ENCODE measurements at regions not wholly inside any gene's neighbourhood (a gene's known extent, or its start where the extent isn't known, plus 50 kb on each side); places are given as distances from the start of the nearest gene placed in this dataset.
"Not testable (repeated sequence)": the region's sequence is repeated elsewhere in the genome, so short reads cannot be mapped to it uniquely, and the experiment has no call there.

GRCh38 chr2:111420074-111420473 lies 299.4 kb downstream of the BCL2L11 start:
- CTCF ChIA-PET; H3K9me3 Mint-ChIP-seq (ENCODE audit: low read depth, unreplicated experiment): not testable (repeated sequence)

GRCh38 chr2:111420835-111421234 lies 300.1 kb downstream of the BCL2L11 start:
- H3K4me1 Mint-ChIP-seq (ENCODE audit: low read depth, unreplicated experiment); intact Hi-C loops (cut with micrococcal nuclease; ENCODE audit: unreplicated experiment); DNase-seq; BruUV-seq (replicated peaks); H3K27me3 Mint-ChIP-seq (ENCODE audit: unreplicated experiment); H3K9me3 Mint-ChIP-seq (ENCODE audit: low read depth, unreplicated experiment); CTCF ChIA-PET; H3K36me3 Mint-ChIP-seq (ENCODE audit: insufficient read depth, unreplicated experiment); H3K4me3 Mint-ChIP-seq (ENCODE audit: low read depth, unreplicated experiment); H3K27ac Mint-ChIP-seq (ENCODE audit: unreplicated experiment): not testable (repeated sequence)

More at GRCh38 chr2:111420074-111420473, 299.4 kb downstream of the BCL2L11 start:
- H3K27me3 Mint-ChIP-seq (ENCODE audit: unreplicated experiment); DNase-seq; H3K36me3 Mint-ChIP-seq (ENCODE audit: insufficient read depth, unreplicated experiment); H3K4me1 Mint-ChIP-seq (ENCODE audit: low read depth, unreplicated experiment); intact Hi-C loops (cut with micrococcal nuclease; ENCODE audit: unreplicated experiment); H3K27ac Mint-ChIP-seq (ENCODE audit: unreplicated experiment); H3K4me3 Mint-ChIP-seq (ENCODE audit: low read depth, unreplicated experiment); BruUV-seq (replicated peaks): not testable (repeated sequence)

- H3K4me3 Mint-ChIP-seq (ENCODE audit: low read depth, unreplicated experiment); H3K9me3 Mint-ChIP-seq (ENCODE audit: low read depth, unreplicated experiment); CTCF ChIA-PET; DNase-seq; H3K36me3 Mint-ChIP-seq (ENCODE audit: insufficient read depth, unreplicated experiment); intact Hi-C loops (cut with micrococcal nuclease; ENCODE audit: unreplicated experiment); H3K27ac Mint-ChIP-seq (ENCODE audit: unreplicated experiment); BruUV-seq (replicated peaks); H3K27me3 Mint-ChIP-seq (ENCODE audit: unreplicated experiment); H3K4me1 Mint-ChIP-seq (ENCODE audit: low read depth, unreplicated experiment): not testable (repeated sequence)
Observed at GRCh38 chr2:111421949-111422348, 301.2 kb downstream of the BCL2L11 start.

- CTCF ChIA-PET; H3K27me3 Mint-ChIP-seq (ENCODE audit: unreplicated experiment); H3K4me1 Mint-ChIP-seq (ENCODE audit: low read depth, unreplicated experiment); H3K36me3 Mint-ChIP-seq (ENCODE audit: insufficient read depth, unreplicated experiment); intact Hi-C loops (cut with micrococcal nuclease; ENCODE audit: unreplicated experiment); H3K9me3 Mint-ChIP-seq (ENCODE audit: low read depth, unreplicated experiment); H3K4me3 Mint-ChIP-seq (ENCODE audit: low read depth, unreplicated experiment); DNase-seq; H3K27ac Mint-ChIP-seq (ENCODE audit: unreplicated experiment); BruUV-seq (replicated peaks): not testable (repeated sequence)
Observed at GRCh38 chr2:111422562-111422961, 301.8 kb downstream of the BCL2L11 start.

GRCh38 chr2:111423184-111423583 lies 302.5 kb downstream of the BCL2L11 start:
- H3K27me3 Mint-ChIP-seq (ENCODE audit: unreplicated experiment); H3K4me3 Mint-ChIP-seq (ENCODE audit: low read depth, unreplicated experiment); H3K4me1 Mint-ChIP-seq (ENCODE audit: low read depth, unreplicated experiment); H3K9me3 Mint-ChIP-seq (ENCODE audit: low read depth, unreplicated experiment); CTCF ChIA-PET; DNase-seq; H3K27ac Mint-ChIP-seq (ENCODE audit: unreplicated experiment); BruUV-seq (replicated peaks); intact Hi-C loops (cut with micrococcal nuclease; ENCODE audit: unreplicated experiment); H3K36me3 Mint-ChIP-seq (ENCODE audit: insufficient read depth, unreplicated experiment): not testable (repeated sequence)

- H3K9me3 Mint-ChIP-seq (ENCODE audit: low read depth, unreplicated experiment); H3K27ac Mint-ChIP-seq (ENCODE audit: unreplicated experiment); CTCF ChIA-PET; H3K27me3 Mint-ChIP-seq (ENCODE audit: unreplicated experiment); intact Hi-C loops (cut with micrococcal nuclease; ENCODE audit: unreplicated experiment); H3K36me3 Mint-ChIP-seq (ENCODE audit: insufficient read depth, unreplicated experiment); H3K4me1 Mint-ChIP-seq (ENCODE audit: low read depth, unreplicated experiment); DNase-seq; H3K4me3 Mint-ChIP-seq (ENCODE audit: low read depth, unreplicated experiment); BruUV-seq (replicated peaks): not testable (repeated sequence)
Observed at GRCh38 chr2:111424176-111424575, 303.5 kb downstream of the BCL2L11 start.

GRCh38 chr2:111424851-111425309 lies 304.2 kb downstream of the BCL2L11 start:
- H3K9me3 Mint-ChIP-seq (ENCODE audit: low read depth, unreplicated experiment); H3K4me3 Mint-ChIP-seq (ENCODE audit: low read depth, unreplicated experiment); H3K4me1 Mint-ChIP-seq (ENCODE audit: low read depth, unreplicated experiment); intact Hi-C loops (cut with micrococcal nuclease; ENCODE audit: unreplicated experiment); CTCF ChIA-PET; H3K27me3 Mint-ChIP-seq (ENCODE audit: unreplicated experiment); H3K27ac Mint-ChIP-seq (ENCODE audit: unreplicated experiment); H3K36me3 Mint-ChIP-seq (ENCODE audit: insufficient read depth, unreplicated experiment); DNase-seq: not testable (repeated sequence)
- TSS peak; percentile 29 for BruUV-seq (replicated peaks)

GRCh38 chr2:111425789-111426201 lies 305.1 kb downstream of the BCL2L11 start:
- H3K9me3 Mint-ChIP-seq (ENCODE audit: low read depth, unreplicated experiment); H3K36me3 Mint-ChIP-seq (ENCODE audit: insufficient read depth, unreplicated experiment); BruUV-seq (replicated peaks); H3K4me1 Mint-ChIP-seq (ENCODE audit: low read depth, unreplicated experiment); H3K27me3 Mint-ChIP-seq (ENCODE audit: unreplicated experiment); DNase-seq; H3K27ac Mint-ChIP-seq (ENCODE audit: unreplicated experiment); intact Hi-C loops (cut with micrococcal nuclease; ENCODE audit: unreplicated experiment); CTCF ChIA-PET; H3K4me3 Mint-ChIP-seq (ENCODE audit: low read depth, unreplicated experiment): not testable (repeated sequence)

GRCh38 chr2:111427346-111427745 lies 306.6 kb downstream of the BCL2L11 start:
- BruUV-seq (replicated peaks); H3K36me3 Mint-ChIP-seq (ENCODE audit: insufficient read depth, unreplicated experiment); intact Hi-C loops (cut with micrococcal nuclease; ENCODE audit: unreplicated experiment); H3K4me1 Mint-ChIP-seq (ENCODE audit: low read depth, unreplicated experiment); H3K4me3 Mint-ChIP-seq (ENCODE audit: low read depth, unreplicated experiment); H3K27me3 Mint-ChIP-seq (ENCODE audit: unreplicated experiment); H3K9me3 Mint-ChIP-seq (ENCODE audit: low read depth, unreplicated experiment); DNase-seq; CTCF ChIA-PET; H3K27ac Mint-ChIP-seq (ENCODE audit: unreplicated experiment): not testable (repeated sequence)

- H3K4me1 Mint-ChIP-seq (ENCODE audit: low read depth, unreplicated experiment); H3K36me3 Mint-ChIP-seq (ENCODE audit: insufficient read depth, unreplicated experiment); DNase-seq; H3K27ac Mint-ChIP-seq (ENCODE audit: unreplicated experiment); intact Hi-C loops (cut with micrococcal nuclease; ENCODE audit: unreplicated experiment); CTCF ChIA-PET; H3K4me3 Mint-ChIP-seq (ENCODE audit: low read depth, unreplicated experiment); H3K9me3 Mint-ChIP-seq (ENCODE audit: low read depth, unreplicated experiment); BruUV-seq (replicated peaks); H3K27me3 Mint-ChIP-seq (ENCODE audit: unreplicated experiment): not testable (repeated sequence)
Observed at GRCh38 chr2:111428915-111429314, 308.2 kb downstream of the BCL2L11 start.

GRCh38 chr2:111429353-111429752 lies 308.6 kb downstream of the BCL2L11 start:
- H3K4me1 Mint-ChIP-seq (ENCODE audit: low read depth, unreplicated experiment); BruUV-seq (replicated peaks); H3K4me3 Mint-ChIP-seq (ENCODE audit: low read depth, unreplicated experiment); H3K9me3 Mint-ChIP-seq (ENCODE audit: low read depth, unreplicated experiment); intact Hi-C loops (cut with micrococcal nuclease; ENCODE audit: unreplicated experiment); DNase-seq; H3K36me3 Mint-ChIP-seq (ENCODE audit: insufficient read depth, unreplicated experiment); H3K27me3 Mint-ChIP-seq (ENCODE audit: unreplicated experiment); CTCF ChIA-PET; H3K27ac Mint-ChIP-seq (ENCODE audit: unreplicated experiment): not testable (repeated sequence)
